ENCODE measurements at regions not wholly inside any gene's neighbourhood (a gene's known extent, or its start where the extent isn't known, plus 50 kb on each side); places are given as distances from the start of the nearest gene placed in this dataset.

DNA sequence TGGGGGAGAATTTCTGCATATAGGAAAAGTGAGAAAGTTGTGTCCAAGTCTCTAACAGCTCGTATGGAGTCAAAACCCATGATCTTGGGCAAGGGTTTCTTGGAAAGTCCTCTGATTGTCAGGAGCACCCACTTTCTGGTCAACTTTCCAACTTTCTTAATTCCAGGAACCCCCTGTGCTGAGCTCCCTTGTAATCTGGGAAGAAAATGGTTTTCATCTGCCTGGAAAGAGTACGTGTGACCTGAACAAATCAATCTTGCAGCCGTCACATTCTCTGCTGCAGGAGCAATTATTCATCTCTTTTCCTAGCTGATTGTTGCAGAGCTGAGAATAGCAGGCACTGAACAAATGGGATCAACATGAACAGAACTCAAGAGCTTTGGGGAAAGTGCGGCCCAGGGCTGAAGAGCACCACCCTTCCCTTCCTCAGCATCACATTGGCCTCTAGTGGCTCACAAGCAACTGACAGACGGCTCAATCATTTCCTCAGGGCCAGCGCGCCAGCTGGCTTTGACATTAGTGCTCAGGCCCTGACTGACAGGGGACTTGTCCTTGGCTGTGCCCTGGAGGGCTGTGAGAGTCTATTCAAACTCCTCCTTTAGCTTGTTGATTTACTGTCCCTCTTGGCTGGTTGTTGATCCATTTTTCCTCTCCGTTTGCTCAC is 295.2 kb downstream of the HLX start:
- CTCF ChIA-PET = interaction anchor here (1.0 to 3.0 kb wide), 6 partner anchors 11 to 365 kb away, joined by 3 to 9 read pairs (median 3); no protein-coding TSS in a partner anchor
- DNase-seq (ENCODE audit: low read depth, low spot score) = no peak
- no peak overlapping the region for H3K4me3 ChIP-seq (ENCODE audit: low read depth, low read length)
- POLR2A ChIA-PET = no interaction called here
- TF ChIP-seq, protein P1, sequence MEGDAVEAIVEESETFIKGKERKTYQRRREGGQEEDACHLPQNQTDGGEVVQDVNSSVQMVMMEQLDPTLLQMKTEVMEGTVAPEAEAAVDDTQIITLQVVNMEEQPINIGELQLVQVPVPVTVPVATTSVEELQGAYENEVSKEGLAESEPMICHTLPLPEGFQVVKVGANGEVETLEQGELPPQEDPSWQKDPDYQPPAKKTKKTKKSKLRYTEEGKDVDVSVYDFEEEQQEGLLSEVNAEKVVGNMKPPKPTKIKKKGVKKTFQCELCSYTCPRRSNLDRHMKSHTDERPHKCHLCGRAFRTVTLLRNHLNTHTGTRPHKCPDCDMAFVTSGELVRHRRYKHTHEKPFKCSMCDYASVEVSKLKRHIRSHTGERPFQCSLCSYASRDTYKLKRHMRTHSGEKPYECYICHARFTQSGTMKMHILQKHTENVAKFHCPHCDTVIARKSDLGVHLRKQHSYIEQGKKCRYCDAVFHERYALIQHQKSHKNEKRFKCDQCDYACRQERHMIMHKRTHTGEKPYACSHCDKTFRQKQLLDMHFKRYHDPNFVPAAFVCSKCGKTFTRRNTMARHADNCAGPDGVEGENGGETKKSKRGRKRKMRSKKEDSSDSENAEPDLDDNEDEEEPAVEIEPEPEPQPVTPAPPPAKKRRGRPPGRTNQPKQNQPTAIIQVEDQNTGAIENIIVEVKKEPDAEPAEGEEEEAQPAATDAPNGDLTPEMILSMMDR (IDR thresholded peaks at IDR 0.05; ENCODE audit: insufficient read depth, low read length, missing control alignments) = no peak

DNA sequence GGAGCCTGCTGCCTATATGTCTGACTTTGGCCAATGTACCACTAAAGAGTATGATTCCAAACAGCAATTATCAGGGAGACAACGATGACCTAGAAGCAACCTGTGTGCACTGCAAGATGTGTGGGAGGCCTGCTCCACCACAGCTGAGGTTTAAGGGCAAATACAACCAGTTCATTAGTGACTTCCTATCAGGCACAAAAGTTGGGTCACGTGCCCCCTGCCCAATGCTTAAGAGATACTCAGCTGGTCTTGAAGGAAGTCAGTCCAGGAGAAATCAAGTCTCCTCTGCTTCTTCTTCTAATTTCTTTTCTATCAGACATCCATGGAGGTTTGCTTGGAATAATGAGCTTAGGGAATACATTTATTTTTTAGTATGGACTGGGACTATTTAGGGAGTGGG is 296.0 kb downstream of the HLX start:
- TF ChIP-seq, protein P1 (IDR thresholded peaks at IDR 0.05; ENCODE audit: insufficient read depth, low read length, missing control alignments) = no peak
- POLR2A ChIA-PET = no interaction called here
- no peak overlapping the region for H3K4me3 ChIP-seq (ENCODE audit: low read depth, low read length)
- no peak for DNase-seq (ENCODE audit: low read depth, low spot score)
- CTCF ChIA-PET = interaction anchor here (1.3 to 3.0 kb wide), 2 partner anchors 11 to 28 kb away, joined by 3 to 9 read pairs; no protein-coding TSS in a partner anchor

GRCh38 chr1:221180704-221181368 is 301.6 kb downstream of the HLX start:
- POLR2A ChIA-PET = no interaction called here
- H3K4me3 ChIP-seq (ENCODE audit: low read depth, low read length) = no peak overlapping the region
- no peak for DNase-seq (ENCODE audit: low read depth, low spot score)
- TF ChIP-seq, protein P1 (IDR thresholded peaks at IDR 0.05; ENCODE audit: insufficient read depth, low read length, missing control alignments) = no peak
- CTCF ChIA-PET = interaction anchor here (1.2 to 3.0 kb wide), 2 partner anchors 22 to 306 kb away, joined by 5 to 14 read pairs; no protein-coding TSS in a partner anchor

DNA sequence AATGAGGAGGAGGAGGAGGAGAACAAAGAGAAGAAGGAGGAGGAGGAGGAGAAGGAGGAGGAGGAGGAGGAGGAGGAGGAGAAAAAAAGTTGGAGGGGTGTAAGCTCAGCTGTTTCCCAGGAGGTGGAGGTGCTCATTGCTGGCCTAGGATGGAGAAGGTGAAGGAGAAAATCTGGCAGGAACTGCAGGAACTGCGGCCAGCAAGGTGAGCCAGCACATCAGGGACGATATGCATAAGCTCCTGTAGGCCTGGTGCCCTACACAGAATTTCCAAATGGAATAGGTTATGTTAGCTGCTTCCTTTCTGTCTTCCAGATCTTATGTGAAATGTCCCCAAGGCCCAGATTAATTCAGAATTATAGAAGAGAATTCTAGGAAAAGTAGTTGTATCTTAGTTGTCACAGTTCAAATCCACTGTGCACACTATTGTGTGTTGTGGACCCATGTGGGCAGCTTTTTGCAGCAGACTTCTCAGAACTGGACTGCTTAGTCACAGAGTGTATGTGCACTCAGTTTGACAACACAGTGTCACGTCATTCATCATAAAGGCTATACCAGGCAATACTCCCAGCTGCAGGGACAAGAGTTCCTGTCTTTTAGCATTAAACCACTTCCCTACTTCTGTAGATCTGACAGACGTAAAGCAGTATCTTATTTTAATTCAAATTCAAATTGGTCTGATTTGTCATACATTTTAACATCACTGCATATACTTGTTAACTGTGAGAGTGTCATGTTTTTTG is 303.7 kb downstream of the HLX start:
- CTCF ChIA-PET = interaction anchor here (1.7 kb wide), 1 partner anchor 21 kb away, joined by 4 read pairs; no protein-coding TSS in a partner anchor
- POLR2A ChIA-PET = no interaction called here
- TF ChIP-seq, protein P1 (IDR thresholded peaks at IDR 0.05; ENCODE audit: insufficient read depth, low read length, missing control alignments) = no peak
- no peak for DNase-seq (ENCODE audit: low read depth, low spot score)
- no peak overlapping the region for H3K4me3 ChIP-seq (ENCODE audit: low read depth, low read length)

GRCh38 chr1:221184131-221184794 is 305.0 kb downstream of the HLX start:
- ChIA-PET POLR2A (no interaction called here), CTCF (interaction anchor here (1.0 kb wide), 1 partner anchor 247 kb away, joined by 3 read pairs; no protein-coding TSS in a partner anchor)
- DNase-seq (ENCODE audit: low read depth, low spot score) = no peak

More at GRCh38 chr1:221184131-221184794, 305.0 kb downstream of the HLX start:
- TF ChIP-seq, protein P1 (IDR thresholded peaks at IDR 0.05; ENCODE audit: insufficient read depth, low read length, missing control alignments) = no peak
- H3K4me3 ChIP-seq (ENCODE audit: low read depth, low read length) = no peak overlapping the region

Data from AG04449 (cell line).